ENCODE measurements at regions not wholly inside any gene's neighbourhood (a gene's known extent, or its start where the extent isn't known, plus 50 kb on each side); places are given as distances from the start of the nearest gene placed in this dataset.

GRCh38 chr20:55471052-55472006 lies 534.0 kb downstream of the CBLN4 start:
- Histone ChIP-seq H3K4me1 (ENCODE audit: insufficient read depth, low read length) (peaks cover 13% of the 10 kb centered on the region; the same call in 1 of the 2 replicates), H3K9ac (ENCODE audit: low read depth, low read length) (no peak overlapping the region), H3K36me3 (ENCODE audit: insufficient read depth, low read depth, low read length) (no peaks in the 10 kb centered on the region), H3K27me3 (ENCODE audit: insufficient read depth, low read length) (no peaks in the 10 kb centered on the region), H3K4me3 (ENCODE audit: low read length) (no peak overlapping the region), H3K9me3 (ENCODE audit: insufficient read depth, low read depth, low read length) (no peaks in the 10 kb centered on the region), H3K27ac (ENCODE audit: low read length) (no peak overlapping the region)

GRCh38 chr20:55469074-55469473 lies 536.2 kb downstream of the CBLN4 start:
- no peak overlapping the region for H3K9ac ChIP-seq (ENCODE audit: low read depth, low read length)
- no peaks in the 10 kb centered on the region for H3K9me3 ChIP-seq (ENCODE audit: insufficient read depth, low read depth, low read length)
- H3K36me3 ChIP-seq (ENCODE audit: insufficient read depth, low read depth, low read length): no peaks in the 10 kb centered on the region
- no peak overlapping the region for H3K4me3 ChIP-seq (ENCODE audit: low read length)
- H3K4me1 ChIP-seq (ENCODE audit: insufficient read depth, low read length): peaks cover 6% of the 10 kb centered on the region; the same call in 1 of the 2 replicates
- no peaks in the 10 kb centered on the region for H3K27me3 ChIP-seq (ENCODE audit: insufficient read depth, low read length)
- no peak overlapping the region for H3K27ac ChIP-seq (ENCODE audit: low read length)

- Histone ChIP-seq H3K27me3 (ENCODE audit: insufficient read depth, low read length) (no peaks in the 10 kb centered on the region), H3K4me1 (ENCODE audit: insufficient read depth, low read length) (no peaks in the 10 kb centered on the region), H3K4me3 (ENCODE audit: low read length) (no peak overlapping the region), H3K9me3 (ENCODE audit: insufficient read depth, low read depth, low read length) (no peaks in the 10 kb centered on the region), H3K36me3 (ENCODE audit: insufficient read depth, low read depth, low read length) (no peaks in the 10 kb centered on the region), H3K27ac (ENCODE audit: low read length) (no peak overlapping the region), H3K9ac (ENCODE audit: low read depth, low read length) (no peak overlapping the region)
Measured at GRCh38 chr20:55461519-55461918, 543.8 kb downstream of the CBLN4 start.

- Histone ChIP-seq H3K27ac (ENCODE audit: low read length) (no peak overlapping the region), H3K4me1 (ENCODE audit: insufficient read depth, low read length) (no peaks in the 10 kb centered on the region), H3K4me3 (ENCODE audit: low read length) (no peak overlapping the region), H3K27me3 (ENCODE audit: insufficient read depth, low read length) (no peaks in the 10 kb centered on the region), H3K9ac (ENCODE audit: low read depth, low read length) (no peak overlapping the region), H3K36me3 (ENCODE audit: insufficient read depth, low read depth, low read length) (no peaks in the 10 kb centered on the region), H3K9me3 (ENCODE audit: insufficient read depth, low read depth, low read length) (no peaks in the 10 kb centered on the region)
Measured at GRCh38 chr20:55456316-55456940, 548.9 kb downstream of the CBLN4 start.

GRCh38 chr20:55449091-55449490 lies 556.2 kb downstream of the CBLN4 start:
- no peaks in the 10 kb centered on the region for H3K36me3 ChIP-seq (ENCODE audit: insufficient read depth, low read depth, low read length)
- H3K9ac ChIP-seq (ENCODE audit: low read depth, low read length): no peak overlapping the region
- peaks cover 4% of the 10 kb centered on the region; the same call in 1 of the 2 replicates for H3K4me1 ChIP-seq (ENCODE audit: insufficient read depth, low read length)
- H3K27ac ChIP-seq (ENCODE audit: low read length): no peak overlapping the region
- H3K9me3 ChIP-seq (ENCODE audit: insufficient read depth, low read depth, low read length): no peaks in the 10 kb centered on the region
- no peaks in the 10 kb centered on the region for H3K27me3 ChIP-seq (ENCODE audit: insufficient read depth, low read length)
- no peak overlapping the region for H3K4me3 ChIP-seq (ENCODE audit: low read length)

DNA sequence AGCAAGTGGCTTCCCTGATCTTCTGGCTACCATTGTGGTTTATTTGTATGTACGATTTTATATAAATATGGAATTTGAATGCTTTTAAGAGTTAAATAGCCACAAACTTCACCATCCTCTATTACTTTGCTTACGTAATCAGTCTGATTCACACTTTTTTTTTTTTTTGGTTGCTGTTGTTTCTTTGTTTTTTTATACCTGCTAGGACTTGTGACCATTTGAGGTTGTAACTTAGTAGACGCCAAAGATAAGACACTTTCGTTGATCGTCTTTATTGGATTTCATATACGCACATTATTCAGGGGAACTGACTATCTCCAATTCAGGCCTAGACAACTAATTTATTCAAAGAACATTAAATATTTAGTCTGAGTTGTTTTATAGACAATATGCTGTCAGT lies 559.0 kb downstream of the CBLN4 start:
- no peaks in the 10 kb centered on the region for H3K36me3 ChIP-seq (ENCODE audit: insufficient read depth, low read depth, low read length)
- H3K4me3 ChIP-seq (ENCODE audit: low read length): no peak overlapping the region
- H3K9me3 ChIP-seq (ENCODE audit: insufficient read depth, low read depth, low read length): no peaks in the 10 kb centered on the region
- no peaks in the 10 kb centered on the region for H3K27me3 ChIP-seq (ENCODE audit: insufficient read depth, low read length)
- H3K9ac ChIP-seq (ENCODE audit: low read depth, low read length): no peak overlapping the region
- H3K27ac ChIP-seq (ENCODE audit: low read length): no peak overlapping the region
- peaks cover 4% of the 10 kb centered on the region; the same call in 1 of the 2 replicates for H3K4me1 ChIP-seq (ENCODE audit: insufficient read depth, low read length)

GRCh38 chr20:55439070-55439469 lies 566.2 kb downstream of the CBLN4 start:
- Histone ChIP-seq H3K4me1 (ENCODE audit: insufficient read depth, low read length) (no peaks in the 10 kb centered on the region), H3K4me3 (ENCODE audit: low read length) (no peak overlapping the region), H3K27me3 (ENCODE audit: insufficient read depth, low read length) (no peaks in the 10 kb centered on the region), H3K9me3 (ENCODE audit: insufficient read depth, low read depth, low read length) (no peaks in the 10 kb centered on the region), H3K27ac (ENCODE audit: low read length) (no peak overlapping the region), H3K9ac (ENCODE audit: low read depth, low read length) (no peak overlapping the region), H3K36me3 (ENCODE audit: insufficient read depth, low read depth, low read length) (no peaks in the 10 kb centered on the region)

DNA sequence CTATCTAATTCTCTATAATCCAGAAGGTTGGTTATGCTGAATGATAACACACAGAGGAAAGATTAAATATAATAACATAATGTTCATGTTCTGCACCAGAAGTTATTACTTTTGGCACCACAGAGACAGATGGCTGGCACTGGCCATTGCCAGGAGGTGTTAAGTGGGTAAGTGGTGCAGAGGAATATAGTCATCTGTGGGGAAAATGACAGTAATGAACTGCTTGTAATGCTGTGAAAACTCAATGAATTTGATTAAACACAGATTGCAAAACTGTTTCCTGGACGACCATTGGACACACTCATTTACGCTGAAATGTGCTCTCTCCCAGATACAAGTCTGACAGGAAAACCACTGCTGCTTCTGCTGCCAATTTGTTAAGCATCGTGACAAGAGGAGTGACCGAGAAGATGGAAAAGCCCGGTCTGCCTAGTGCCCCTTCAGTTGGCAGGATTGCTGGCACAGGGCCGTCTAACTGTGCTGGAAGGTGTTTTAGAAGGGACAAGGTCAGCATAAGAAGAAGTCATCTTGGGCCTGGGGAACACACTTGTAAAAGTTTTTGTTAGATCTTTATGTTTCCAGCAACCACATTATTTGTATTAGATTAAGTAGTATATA lies 567.4 kb downstream of the CBLN4 start:
- H3K4me3 ChIP-seq (ENCODE audit: low read length): no peak overlapping the region
- H3K4me1 ChIP-seq (ENCODE audit: insufficient read depth, low read length): no peaks in the 10 kb centered on the region
- no peaks in the 10 kb centered on the region for H3K9me3 ChIP-seq (ENCODE audit: insufficient read depth, low read depth, low read length)
- H3K9ac ChIP-seq (ENCODE audit: low read depth, low read length): no peak overlapping the region
- no peaks in the 10 kb centered on the region for H3K27me3 ChIP-seq (ENCODE audit: insufficient read depth, low read length)
- H3K27ac ChIP-seq (ENCODE audit: low read length): no peak overlapping the region
- H3K36me3 ChIP-seq (ENCODE audit: insufficient read depth, low read depth, low read length): no peaks in the 10 kb centered on the region

- H3K27me3 ChIP-seq (ENCODE audit: insufficient read depth, low read length): no peaks in the 10 kb centered on the region
- H3K27ac ChIP-seq (ENCODE audit: low read length): no peak overlapping the region
- H3K9me3 ChIP-seq (ENCODE audit: insufficient read depth, low read depth, low read length): no peaks in the 10 kb centered on the region
- H3K9ac ChIP-seq (ENCODE audit: low read depth, low read length): no peak overlapping the region
- H3K4me1 ChIP-seq (ENCODE audit: insufficient read depth, low read length): peaks cover 22% of the 10 kb centered on the region
- no peaks in the 10 kb centered on the region for H3K36me3 ChIP-seq (ENCODE audit: insufficient read depth, low read depth, low read length)
- H3K4me3 ChIP-seq (ENCODE audit: low read length): no peak overlapping the region
Measured at GRCh38 chr20:55424968-55425367, 580.4 kb downstream of the CBLN4 start.

DNA sequence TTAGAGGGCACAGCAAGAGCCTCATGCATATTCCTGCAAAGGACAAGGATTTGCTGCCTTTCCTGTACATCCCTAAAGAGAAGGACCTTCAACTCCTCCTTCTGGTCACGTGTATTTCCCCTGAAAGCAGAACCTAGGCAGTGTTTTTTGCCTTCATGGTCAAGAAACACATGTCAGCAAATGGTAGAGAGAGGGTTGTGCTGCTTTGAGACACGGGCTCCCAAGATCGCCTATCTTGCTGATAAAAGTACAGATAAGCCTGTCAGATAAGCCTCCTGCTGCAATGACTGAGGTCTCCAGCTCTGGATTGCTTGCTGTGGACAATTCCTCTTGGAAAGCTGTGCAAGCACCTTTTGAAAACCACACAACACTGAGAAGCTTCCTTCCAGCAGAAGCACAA lies 580.8 kb downstream of the CBLN4 start:
- no peak overlapping the region for H3K4me3 ChIP-seq (ENCODE audit: low read length)
- no peaks in the 10 kb centered on the region for H3K27me3 ChIP-seq (ENCODE audit: insufficient read depth, low read length)
- H3K9me3 ChIP-seq (ENCODE audit: insufficient read depth, low read depth, low read length): no peaks in the 10 kb centered on the region
- H3K36me3 ChIP-seq (ENCODE audit: insufficient read depth, low read depth, low read length): no peaks in the 10 kb centered on the region
- H3K9ac ChIP-seq (ENCODE audit: low read depth, low read length): no peak overlapping the region
- H3K27ac ChIP-seq (ENCODE audit: low read length): no peak overlapping the region
- peaks cover 22% of the 10 kb centered on the region for H3K4me1 ChIP-seq (ENCODE audit: insufficient read depth, low read length)

DNA sequence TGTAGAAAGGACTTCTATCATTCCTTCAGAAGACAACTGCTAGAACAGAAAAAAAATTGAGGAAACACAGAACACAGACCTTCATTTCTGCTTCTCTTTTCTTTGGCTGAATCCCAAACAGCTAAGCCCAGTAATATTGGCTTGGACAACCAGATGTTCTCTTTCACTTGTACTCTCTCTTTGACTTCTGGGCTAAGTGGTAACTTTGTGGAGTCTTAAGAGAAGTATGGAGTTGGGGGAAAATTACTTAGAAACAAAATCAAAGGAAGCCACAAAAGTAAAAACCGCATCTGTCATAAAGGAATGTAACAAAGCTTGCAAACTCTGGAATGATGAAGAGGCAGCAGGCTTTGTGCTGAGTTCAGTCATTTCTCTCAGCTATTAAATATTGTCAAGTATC lies 587.5 kb downstream of the CBLN4 start:
- Histone ChIP-seq H3K9me3 (ENCODE audit: insufficient read depth, low read depth, low read length) (no peaks in the 10 kb centered on the region), H3K4me3 (ENCODE audit: low read length) (no peak overlapping the region), H3K4me1 (ENCODE audit: insufficient read depth, low read length) (peaks cover 7% of the 10 kb centered on the region), H3K36me3 (ENCODE audit: insufficient read depth, low read depth, low read length) (no peaks in the 10 kb centered on the region), H3K9ac (ENCODE audit: low read depth, low read length) (no peak overlapping the region), H3K27ac (ENCODE audit: low read length) (no peak overlapping the region), H3K27me3 (ENCODE audit: insufficient read depth, low read length) (no peaks in the 10 kb centered on the region)

Measured in iPS-20b (cell line).